ENCODE measurements at regions not wholly inside any gene's neighbourhood (a gene's known extent, or its start where the extent isn't known, plus 50 kb on each side); places are given as distances from the start of the nearest gene placed in this dataset.
A peak's percentile ranks its signal among the peaks of the same experiment; 100 is the strongest.
"Not testable (repeated sequence)": the region's sequence is repeated elsewhere in the genome, so short reads cannot be mapped to it uniquely, and the experiment has no call there.

DNA sequence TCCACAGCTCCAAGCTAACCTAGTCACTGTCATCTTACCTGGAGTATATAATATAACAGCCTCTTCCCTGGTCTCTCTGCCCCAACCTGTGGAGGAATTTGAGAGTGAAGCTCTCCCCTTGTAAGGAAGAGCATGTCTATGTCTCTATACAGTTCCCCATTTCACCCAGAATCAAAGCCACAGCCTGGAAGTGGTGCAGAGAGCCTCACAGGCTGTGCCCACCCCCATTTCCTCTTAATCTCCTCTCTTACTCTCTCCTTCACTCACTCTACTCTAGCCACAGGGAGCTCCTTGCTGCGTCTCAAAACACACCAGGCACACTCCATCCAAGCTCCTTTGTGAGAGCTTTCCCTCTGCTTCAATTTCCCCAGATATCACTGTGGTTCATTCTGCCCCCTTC is 302.5 kb upstream of the ISX start:
- DNase-seq = no peak

DNA sequence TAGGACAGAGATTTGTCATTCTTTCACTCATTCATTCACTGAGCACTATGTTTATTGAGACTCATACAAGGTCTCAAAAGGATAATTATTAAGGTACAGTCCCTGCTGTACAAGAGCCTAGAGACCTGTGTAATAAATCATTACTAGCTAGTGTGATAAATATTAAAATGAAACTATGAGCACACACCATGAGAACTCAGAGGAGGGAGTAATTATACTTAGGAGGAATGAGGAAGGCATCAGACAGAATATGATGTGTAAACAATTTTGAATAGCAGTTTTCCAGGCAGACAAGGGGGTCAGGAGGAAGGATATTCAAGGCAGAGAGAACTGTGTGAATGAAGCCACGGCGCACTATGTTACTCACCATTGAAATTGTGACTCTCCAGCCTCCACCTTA is 300.8 kb upstream of the ISX start:
- no peak for DNase-seq

DNA sequence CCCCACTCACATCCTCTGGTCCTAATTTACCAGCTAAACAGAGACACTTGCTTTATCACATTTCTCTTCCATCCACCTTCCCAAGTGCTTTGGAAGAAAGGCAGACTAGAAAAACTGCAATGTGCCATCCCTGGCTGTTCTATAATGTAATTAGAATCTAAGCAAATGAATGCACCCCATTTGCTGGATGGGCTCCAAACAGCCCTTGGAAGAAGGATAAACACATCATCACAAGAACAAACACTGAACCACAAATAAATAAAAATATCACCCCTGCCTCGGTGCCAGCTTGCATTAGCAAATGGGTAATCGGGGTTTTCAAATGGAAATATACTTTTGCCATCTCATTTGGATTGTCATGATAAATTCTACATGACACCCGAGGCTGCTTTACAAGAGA is 296.6 kb upstream of the ISX start:
- DNase-seq = no peak

DNA sequence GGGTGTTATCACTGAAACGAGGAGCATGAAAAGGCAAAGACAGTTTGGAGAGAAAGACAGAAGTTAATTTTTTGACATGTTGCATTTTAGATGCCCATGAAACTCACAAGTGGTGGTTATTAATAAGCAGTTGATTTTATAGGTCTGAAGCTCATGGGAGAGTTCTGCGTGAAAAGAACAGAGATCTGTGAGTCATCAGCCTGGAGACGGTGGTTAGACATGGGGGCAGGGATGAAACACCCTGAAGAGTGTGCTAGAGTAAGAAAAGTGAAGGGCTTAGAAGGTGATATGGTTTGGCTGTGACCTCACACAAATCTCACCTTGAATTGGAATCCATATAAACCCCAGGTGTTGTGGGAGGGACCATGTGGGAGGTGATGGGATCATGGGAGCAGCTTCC is 289.1 kb upstream of the ISX start:
- DNase-seq = no peak

DNA sequence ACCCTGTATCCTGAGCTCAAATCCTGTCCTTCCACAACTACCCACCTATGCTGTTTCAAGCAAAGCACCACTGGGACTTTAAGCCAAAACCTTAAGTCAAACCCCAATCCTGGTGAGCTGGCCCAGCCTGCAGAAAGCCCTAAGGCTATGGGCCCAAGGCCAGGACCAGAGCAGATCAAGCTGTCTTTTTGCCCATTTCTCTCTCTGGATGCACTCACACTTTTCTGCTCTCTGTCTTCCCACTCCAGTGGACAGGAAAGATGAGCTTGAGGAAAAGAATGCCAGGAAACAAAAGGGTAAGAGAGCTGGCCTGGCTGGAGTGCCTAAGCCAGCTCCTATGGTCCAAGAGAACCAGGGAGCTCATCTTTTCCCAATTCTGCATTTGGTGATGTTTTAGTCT is 284.3 kb upstream of the ISX start:
- DNase-seq = no peak

DNA sequence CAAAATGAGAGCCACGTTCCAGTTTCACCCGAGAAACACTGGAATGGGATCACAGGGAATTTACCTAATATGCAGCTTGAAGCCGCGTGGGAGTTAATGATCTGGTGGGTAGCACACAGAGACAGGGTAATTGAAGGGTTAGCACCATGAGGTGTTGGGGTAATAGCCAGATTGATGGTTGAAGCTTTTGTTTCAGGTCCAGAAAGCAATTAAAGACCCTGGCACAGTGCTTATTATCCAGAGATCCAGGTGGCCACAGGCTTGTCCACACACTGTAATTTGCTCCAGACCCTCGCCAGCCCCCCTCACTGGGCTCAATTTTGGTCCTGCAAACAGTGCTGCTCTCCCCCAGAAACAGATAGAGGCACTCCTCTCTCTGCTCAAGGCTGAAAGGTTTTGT is 282.5 kb upstream of the ISX start:
- no peak for DNase-seq

DNA sequence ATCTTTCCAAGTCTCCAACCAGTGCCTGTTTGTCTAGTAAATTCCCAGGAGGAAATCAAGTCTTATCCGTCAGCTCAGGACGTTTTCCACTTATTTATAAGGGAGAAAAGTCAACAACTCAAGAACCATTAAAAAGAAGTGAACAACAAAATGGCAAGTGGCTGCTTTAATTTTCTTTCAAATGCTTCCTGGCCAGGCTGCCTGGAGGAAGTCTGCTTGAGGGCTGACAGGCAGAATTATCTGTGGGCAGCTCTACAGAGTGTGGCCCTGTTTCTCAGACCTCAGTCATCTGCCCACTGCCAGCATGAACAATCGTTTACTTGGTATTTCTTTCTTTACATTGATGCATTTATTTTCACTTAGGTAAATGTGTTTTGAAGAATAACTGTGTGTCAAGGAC is 281.9 kb upstream of the ISX start:
- no peak for DNase-seq

DNA sequence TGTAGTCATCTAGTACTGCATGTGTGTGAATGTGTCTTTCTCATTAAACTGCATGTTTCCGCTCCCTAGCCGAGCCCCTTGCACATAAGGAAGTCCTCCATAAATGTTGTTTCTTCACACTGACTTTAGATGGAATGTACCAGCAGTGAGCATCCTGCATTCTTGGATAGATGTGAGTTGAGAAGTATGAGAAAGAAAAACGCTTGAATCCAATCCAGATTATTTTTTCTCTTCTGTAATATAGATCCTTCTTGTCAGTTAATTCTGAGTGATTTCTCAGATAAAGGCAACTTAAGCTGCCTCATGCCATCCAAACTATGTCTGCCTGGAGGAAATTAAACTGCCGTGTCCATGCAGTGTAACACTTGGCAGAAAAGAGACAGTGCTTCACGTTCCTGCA is 268.1 kb upstream of the ISX start:
- peak; percentile 42 for DNase-seq

DNA sequence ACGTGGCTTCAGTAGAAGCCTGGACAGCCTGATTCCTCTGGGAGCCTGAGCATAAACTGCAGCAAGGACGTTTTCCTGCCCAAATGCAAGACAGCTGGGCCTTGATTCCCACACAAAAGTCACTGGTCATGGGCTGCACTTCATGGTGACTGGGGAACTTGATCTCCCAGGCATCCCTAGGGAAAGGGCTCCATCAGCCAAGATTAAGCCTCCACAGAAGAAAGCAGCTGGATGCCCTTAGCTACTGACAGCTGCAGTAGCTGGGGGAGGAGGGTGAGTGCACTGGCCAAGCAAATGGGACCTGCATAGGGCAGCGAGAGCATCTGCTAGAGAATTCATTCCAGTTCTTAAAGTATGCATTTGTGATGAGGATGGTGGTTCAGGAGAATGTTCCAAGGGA is 267.4 kb upstream of the ISX start:
- peak; percentile 89 for DNase-seq

DNA sequence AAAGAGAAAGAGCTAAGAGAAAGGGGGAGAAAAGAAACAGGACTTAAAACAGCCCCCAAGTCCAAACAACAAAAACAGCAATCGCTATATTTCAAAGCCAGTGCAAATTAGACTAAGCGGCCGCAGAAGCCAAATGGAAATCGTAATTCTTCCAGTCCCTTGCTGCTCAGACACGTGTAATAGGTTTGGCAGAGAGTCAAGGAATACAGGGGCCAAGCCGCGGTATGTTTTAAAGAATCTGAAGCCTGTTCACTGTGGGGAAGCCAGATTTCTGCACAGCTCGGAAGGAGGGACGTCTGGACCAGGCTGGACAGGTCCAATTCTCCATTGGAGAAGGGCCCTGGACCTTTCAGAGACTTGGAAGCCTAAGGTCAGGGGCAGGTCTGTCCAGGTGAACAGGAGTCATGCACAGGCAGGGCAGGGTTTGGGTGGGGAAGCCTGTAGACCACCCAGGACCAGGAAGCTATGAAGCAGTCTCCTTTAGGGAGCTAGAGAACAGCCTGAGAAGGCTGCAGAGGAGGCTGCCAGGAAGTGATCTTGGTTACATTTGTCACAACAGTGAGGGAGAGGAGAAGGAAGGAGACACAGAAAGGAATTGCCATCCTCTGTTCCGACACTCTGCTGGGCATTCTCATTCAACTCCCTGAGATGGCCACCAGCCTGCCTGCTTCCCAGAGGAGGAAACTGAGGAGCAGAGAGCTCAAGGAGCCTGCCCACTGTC is 265.5 kb upstream of the ISX start:
- peak; percentile 89 for DNase-seq

DNA sequence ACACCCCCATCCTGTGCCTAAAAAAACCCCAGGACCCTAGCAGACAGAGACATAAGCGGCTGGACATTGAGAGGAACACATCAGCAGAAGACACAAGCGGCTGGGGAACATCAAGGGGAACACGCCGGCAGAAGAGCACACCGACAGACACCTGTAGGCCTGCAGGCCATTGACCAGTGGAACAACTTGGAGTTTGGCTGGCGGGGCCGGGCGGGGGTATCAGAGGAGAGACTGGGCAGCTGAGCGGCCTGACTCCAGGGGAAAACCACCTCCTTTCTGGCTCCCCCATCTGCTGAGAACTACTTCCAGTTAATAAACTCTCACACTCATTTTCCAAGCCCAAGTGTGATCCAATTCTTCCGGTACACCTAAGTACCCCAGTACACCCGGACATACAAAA is 264.7 kb upstream of the ISX start:
- DNase-seq = no peak

DNA sequence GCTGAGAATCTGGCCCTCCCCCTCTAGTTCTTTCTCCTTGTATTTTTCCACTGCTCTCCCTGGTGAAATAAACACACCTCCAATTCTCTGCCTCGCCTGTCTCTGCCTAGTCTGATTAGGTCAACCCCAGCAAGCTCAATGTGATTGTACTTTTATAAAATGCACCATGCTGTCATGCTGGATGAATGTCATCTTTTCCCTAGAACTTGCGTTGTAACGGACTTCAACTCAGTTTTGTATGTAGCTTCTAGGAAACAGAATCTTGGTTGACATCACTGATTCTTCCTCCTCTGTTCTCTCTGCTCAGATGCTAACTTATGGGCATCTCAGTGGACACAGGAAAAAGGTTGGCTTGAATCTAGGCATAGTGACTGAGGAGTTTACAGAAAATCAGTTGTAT is 261.9 kb upstream of the ISX start:
- no peak for DNase-seq

DNA sequence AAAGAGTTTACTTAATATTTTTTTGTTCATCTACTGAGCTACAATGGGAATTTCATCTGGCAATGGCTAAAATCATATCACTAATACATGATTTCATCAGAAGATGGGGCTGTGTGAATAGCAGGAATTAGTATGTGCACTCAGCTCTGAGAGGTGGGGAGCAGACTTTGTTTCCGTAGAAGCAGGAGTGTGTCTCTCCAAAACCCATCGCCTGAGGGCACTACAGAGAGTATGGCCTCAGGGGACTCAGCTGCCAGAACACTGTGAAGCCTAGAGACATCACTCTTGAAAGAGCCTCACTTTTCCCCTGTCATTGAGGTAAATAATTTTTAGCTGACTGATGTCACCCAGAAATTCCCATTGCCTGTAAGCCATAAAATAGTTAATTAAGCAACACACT is 261.4 kb upstream of the ISX start:
- DNase-seq = no peak

DNA sequence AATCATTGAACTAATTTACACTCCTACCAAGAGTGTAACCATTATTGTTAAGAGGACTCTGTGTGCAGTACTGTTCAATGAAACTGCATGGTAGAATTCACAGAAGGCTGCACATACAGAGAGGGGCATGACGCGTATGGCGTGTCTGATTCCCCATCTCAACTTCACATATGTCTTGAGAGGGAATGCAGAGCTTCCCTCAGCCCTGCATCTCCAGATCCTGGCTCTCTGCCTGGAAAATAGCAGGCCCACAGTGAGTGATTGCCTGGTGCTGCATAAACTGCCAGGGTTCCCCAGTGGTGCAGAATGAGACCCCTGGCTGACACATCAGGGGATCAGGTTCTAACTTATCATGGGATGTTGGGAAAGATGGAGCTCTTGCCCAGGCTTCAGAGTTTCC is 260.2 kb upstream of the ISX start:
- DNase-seq = no peak

DNA sequence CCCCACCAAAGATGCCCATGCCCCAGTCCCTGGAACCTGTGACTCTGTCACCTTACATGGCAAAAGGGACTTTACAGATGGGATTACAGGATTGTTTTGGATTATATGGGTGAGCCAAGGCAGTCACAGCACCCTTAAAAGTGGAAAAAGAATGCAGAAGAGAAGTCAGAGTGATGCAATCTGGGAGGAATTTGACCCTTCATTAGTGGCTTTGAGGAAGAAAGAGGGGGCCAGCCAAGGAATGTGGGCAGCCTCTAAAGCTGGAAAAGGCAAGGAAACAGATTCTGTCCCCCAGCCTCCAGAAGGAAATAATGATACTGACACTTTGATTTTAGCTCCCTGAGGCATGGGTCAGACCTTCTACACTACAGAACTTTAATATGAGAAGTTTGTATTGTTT is 257.3 kb upstream of the ISX start:
- no peak for DNase-seq

DNA sequence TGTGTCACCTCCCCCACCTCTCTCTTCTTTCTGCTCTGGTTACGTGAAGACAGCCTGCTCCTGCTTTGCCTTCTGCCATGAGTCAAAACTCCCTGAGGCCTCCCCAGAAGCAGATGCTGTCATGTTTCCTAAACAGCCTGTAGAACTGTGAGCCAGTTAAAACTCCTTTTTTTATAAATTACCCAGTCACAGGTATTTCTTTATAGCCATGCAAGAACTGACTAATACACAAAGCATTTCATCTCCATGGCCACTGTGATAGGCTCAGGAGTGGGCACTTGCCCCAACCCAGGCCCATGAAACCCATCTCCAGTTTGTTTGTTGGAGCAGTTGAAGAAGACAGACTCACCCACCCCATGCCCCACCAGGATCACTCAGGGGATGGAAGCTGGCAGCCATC is 253.3 kb upstream of the ISX start:
- DNase-seq = no peak

DNA sequence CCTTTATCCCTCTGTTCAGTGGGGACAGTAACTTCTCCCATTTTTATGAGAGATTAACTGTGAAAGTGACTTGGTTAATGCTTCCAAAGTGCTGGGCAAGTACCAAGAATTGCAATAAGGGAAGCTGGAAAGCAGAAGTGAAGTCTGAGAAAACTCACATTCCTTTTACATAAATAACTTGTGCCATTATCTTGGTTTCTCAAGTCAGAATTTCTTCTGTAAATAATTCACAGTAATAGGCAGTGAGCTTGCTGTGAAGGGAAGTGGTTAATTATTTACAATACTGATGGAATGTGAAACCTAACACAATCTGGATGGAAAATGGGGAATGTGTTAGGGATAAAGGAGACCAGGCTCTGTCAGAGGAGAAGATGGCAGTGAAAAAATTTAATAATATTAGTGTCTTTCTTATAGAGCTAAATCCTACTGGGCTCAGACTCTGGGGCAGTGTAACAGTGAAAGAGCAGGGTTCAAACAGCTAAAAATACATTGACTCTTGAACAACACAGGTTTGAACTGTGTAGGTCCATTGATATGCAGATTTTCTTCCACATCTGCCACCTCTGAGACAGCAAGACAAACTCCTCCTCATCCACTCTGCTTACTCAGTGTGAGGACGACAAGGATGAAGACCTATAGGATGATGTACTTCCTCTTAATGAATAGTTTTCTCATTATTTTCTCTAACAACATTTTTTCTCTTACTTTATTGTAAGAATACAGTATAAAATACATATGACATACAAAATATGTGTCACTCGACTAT is 251.5 kb upstream of the ISX start:
- DNase-seq = no peak

DNA sequence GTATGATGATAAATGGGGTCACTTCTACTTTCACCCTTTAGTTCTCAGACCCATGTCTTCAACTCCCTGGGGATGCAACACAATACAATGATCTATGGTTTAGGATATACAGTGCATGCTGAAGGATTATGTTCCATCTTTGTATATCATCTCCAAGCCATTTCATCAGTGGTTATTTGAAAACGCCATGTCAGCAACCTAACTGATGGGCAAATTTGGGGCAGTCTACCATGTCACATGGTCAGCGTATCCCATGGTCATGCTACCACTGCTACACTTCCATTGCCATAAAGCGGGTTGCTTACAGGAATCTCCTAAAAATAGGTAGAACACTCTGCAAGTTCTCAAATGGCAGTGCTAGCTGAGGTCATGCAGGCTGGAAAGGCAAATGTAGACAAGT is 236.5 kb upstream of the ISX start:
- DNase-seq = no peak

DNA sequence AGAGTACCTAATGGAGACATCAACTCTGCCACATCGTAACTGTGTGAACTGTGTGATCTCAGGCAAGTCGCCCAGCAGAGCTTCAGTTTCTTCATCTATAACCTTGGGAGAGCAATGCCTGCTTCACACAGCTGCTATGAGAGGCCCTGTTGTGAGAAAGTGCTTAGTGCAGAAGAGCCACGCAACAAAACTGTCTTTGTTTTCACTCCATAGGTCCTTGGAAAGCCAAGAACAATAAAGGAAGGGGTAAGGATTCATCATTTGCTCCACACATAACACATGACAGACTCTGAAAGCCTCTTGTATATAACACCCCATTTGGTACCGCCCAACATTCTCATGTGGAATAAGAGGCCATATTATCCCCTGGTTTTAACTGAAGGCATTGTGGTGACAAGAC is 231.9 kb upstream of the ISX start:
- DNase-seq = no peak

DNA sequence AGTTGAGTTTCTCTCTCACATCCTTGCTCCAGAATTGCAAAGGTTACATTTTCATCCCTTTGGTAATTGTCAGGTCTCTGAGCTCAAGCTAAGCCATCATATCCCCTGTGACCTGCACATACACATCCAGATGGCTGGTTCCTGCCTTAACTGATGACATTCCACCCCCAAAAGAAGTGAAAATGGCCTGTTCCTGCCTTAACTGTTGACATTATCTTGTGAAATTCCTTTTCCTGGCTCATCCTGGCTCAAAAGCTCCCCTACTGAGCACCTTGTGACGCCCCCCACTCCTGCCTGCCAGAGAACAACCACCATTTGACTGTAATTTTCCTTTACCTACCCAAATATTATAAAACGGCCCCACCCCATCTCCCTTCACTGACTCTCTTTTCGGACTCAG is 231.4 kb upstream of the ISX start:
- not testable (repeated sequence) for DNase-seq

DNA sequence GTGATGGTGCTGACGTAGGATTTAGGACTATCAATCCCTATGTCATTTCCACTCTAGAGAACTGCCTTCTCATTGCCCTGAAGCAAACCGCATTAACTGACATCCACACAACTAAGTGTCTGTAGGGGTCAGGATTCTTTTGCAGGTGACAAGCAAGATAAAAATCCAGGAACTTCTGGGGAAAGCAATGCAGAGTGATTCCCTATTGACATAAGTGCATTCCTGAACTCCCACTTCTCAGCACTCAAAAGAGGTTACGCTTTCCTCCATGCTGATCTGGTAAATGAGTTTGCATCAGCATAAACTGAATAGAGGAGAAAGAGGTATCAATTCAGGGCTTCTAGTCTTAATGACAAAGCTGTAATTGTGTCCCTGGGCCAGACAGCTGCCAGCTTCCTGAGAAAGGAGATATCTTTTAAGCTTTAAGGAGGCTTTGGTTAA is 224.6 kb upstream of the ISX start:
- no peak for DNase-seq

DNA sequence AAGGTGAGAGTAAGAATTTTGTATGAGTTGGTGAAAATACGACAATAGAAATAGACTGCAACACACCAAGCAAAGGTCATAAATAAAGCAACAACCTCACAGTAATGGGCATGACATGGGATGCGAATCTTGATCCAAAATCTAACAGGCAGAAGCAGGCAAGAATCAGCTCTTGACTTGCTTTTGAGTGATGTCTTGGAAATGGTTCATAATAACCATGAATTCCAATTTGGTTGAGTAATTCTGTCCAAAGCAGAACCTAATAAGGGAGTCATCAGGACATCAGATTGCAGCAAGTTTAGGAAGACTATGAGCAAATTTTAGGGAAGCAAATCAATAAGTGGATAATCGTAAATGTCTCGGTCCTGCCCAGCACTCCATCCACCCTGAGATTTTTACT is 224.0 kb upstream of the ISX start:
- no peak for DNase-seq

DNA sequence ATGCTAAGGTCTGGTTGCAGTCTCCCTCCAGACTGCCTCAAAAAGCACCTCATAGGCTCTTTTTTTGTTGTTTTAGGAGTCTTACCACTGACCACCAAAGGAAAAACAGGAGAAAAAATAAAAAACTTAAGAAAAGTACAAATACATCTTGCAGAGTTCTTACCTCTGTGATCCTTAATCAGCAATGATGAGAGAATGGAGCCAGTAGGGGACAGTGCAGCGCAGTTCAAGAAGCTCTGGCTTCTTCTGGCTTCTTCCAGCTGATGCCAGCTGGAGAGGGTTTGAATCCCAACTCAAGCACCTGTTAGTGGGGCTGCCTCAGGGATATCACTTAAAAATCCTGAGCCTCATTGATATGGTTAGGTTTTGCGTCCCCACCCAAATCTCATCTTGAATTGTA is 223.3 kb upstream of the ISX start:
- no peak for DNase-seq

DNA sequence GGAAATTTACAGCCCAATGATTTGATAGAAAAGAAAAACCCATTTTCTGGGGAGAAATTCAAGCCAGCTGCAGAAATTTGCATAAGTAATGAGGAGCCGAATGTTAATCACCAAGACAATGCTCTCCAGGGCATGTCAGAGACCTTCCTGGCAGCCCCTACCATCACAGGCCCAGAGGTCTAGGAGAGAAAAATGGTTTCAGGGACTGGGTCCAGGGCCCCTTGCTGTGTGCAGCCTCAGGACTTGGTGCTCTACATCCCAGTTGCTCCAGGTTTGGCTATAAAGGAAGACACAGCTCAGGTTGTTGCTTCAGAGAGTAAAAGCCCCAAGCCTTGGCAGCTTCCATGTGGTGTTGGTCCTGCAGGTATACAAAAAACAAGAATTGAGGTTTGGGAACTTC is 222.2 kb upstream of the ISX start:
- DNase-seq = not testable (repeated sequence)

DNA sequence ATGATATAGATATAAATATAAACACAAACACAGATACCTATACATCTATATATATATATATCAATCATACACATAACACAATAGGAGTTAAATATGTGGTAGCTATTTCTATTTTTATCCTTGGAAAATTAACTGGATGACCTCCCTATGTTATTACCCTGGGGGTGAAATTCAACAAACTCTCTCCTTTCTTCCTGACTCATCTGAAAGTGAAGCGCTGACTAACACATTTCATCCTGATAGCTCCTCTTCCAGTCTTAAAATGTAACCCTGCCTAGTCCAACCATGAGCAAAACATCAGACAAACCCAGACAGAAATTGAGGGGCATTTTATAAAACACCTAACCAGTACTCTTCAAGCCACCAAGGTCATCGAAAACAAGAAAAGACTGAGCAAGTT is 220.6 kb upstream of the ISX start:
- no peak for DNase-seq

Measured in right hindlimb (tissue), 1 donor.